GM21526 (cell line): ENCODE measurements at regions not wholly inside any gene's neighbourhood (a gene's known extent, or its start where the extent isn't known, plus 50 kb on each side); places are given as distances from the start of the nearest gene placed in this dataset.

Source experiments
- ATAC-seq: cut with Tn5 transposase; IDR thresholded peaks from one replicate; pipeline ENCODE4 v1.9.1; 2021; ENCODE audit warnings: moderate library complexity; ENCODE audit not compliant: unreplicated experiment, low FRiP score

DNA sequence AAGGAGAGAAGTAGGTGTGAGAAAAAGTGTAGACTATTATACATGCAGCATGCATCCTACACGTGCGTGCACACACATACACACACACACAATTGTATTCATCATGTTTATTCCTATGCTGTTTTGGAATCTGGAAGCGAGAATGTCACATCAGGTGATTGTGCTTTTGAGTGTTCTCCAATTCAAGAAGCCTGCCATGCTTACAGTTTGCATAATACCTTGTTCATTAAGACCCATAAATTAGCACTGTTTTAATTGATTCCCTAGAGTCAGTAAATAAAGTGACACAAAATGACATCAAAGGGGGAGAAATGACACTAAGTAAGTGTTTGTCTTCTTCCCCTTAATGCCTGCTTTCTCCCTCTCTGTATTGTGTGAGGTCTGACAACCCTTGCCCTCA lies 336.1 kb upstream of the IGFBP7 start:
- ATAC-seq, result no peak

- ATAC-seq, result no peak
These were observed 335.5 kb upstream of the IGFBP7 start for GRCh38 chr4:57445686-57446085.

DNA sequence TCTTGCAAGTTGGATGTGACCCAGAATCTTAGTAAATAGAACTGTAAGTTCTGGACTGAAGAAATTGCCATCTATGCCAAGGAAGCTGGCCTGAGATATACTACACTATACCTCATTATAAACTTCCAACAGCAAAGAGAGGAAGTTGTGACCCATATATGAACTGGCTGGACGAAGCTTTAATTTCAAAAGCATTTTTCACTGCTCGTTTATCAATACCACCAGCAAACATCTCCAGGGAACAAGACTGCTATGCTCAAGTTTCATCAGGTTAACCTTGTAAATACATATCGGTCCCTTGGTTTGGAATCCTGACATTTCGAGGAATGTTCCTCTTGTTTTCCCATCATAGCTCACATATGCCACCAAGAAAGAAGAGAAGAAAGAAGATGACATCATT lies 334.5 kb upstream of the IGFBP7 start:
- no peak for ATAC-seq

- ATAC-seq, result no peak
These were observed 333.6 kb upstream of the IGFBP7 start for GRCh38 chr4:57443787-57444186.

DNA sequence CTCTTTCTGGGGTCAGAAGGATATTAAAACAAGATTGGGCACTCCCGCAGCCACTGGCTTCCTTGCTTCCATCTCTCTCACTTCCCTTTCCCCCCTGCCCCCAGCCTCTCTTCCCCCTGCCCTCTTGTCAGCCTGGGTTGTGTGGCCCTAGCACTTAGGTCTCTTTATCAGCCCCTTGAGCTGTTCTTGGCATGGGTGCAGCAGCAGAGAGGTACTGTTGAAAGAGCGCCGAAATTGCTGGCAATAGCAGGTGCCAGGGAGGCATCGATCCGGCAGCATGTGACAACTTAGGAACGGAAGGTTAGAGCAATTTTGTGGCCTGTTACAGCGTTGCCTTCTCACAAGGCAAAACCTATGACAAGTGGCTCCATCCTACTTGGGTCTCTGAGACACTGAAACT lies 333.1 kb upstream of the IGFBP7 start:
- ATAC-seq, result no peak

DNA sequence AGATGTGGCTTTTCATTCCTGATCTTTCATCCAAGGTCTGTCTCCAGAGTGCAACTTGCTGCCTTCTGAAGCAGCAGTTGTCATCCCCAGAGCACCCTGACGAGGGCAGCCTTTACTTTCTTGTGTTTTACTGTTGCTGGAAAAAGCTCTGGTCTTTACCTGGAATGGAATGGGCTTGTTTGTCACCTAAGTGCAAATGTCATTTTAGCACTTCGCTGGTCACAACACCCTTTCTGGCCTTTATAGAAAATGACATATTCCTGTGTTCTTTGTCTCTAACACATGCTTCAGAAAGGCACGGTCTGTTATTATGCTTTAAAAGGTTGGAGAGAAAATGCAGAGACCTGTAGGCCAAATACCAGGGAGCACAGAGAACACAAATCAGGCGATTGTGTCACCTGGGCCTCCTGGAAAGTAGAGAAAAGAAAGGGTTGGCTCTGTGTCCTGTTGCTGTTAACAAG lies 332.7 kb upstream of the IGFBP7 start:
- no peak for ATAC-seq

DNA sequence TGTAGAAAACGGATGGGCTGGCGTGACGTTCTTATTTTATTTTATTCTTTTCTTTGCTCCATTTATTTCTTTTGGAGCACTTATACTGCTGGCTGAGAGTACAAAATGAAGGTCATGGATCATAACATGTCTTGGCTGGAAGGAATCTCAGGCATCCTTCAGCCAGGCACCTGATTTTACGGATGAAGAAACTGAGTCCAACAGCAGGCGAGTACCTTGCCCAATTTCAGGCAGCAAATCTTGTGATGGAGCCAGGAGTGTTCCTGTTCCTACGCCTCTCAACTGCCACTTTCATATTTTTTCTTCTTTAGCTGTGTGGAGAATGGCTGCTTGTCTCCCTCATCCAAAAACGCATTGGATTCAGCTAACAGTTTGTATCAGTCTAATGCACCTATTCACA lies 332.1 kb upstream of the IGFBP7 start:
- ATAC-seq, result no peak

DNA sequence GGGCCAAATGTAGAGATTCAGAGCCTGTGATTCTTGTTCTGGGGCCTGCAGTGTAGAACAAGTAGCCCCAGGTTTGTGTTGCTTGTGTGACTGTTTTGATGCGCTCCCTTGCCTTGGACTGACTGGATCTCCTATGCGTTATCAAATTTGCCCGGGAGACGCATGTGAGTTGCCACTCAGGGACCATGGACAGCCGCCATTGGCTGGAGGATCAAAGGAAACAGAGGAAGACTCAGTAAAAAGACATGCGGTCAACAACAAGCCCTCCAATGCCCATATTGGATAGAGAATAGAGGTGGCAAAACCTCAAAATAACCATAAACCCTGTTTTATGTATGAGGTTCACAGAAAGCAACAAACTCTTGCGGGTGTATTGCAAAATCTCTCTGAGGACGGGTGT lies 327.5 kb upstream of the IGFBP7 start:
- no peak for ATAC-seq

GRCh38 chr4:57435300-57435699 lies 325.1 kb upstream of the IGFBP7 start:
- no peak for ATAC-seq

DNA sequence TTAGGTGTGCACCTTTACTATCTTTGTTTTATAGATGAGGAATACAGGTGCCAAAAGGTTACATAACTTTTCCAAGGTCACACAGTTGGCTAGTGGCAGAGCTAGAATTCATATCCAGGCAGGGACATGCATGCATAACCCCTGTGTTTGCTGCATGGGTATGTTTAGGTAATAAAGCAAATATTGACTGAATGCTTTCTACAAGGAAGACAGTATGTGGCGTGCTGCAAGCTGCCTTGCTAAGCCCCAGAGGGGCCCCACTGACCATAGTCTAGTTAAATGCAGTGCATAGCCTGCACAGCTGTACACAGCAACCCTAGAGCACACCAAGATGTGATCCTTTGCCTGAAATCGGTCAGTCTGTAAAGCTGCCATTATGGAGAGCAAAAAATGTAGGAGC lies 320.5 kb upstream of the IGFBP7 start:
- ATAC-seq, result no peak

- peak; percentile 83 for ATAC-seq
These were observed 316.7 kb upstream of the IGFBP7 start for GRCh38 chr4:57426779-57427395.

GRCh38 chr4:57425610-57426009 lies 315.4 kb upstream of the IGFBP7 start:
- ATAC-seq, result no peak

DNA sequence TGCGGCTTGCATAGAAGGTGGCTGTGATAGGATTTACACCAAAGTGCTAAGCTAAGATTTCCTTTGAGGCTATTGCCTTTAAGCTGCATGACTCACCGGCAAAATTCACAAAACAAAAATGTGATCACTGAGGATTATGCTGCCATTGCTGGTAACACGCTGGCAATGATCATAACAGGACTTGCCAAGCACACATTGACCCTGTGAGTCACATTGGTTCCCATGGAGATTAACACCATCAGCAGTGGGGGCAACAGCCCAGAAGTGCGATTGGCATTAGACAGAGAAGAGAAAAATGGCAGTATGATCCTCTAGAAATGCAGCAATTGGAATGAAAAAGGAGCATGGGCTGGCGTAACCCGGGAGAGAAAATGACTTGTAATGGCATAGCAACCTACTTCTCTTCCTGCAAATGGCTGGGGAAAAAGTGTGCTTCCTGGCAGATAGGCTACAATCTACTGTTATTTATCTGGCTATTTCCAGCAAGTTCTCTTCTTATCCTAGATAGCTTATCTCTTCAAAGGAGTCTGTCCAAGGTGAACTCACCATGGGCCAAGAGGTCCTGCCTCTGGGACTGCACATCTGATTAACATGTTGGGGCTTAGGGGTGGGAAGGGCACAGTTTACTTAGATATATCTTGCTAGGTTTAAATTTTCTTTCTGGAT lies 314.2 kb upstream of the IGFBP7 start:
- no peak for ATAC-seq

GRCh38 chr4:57418133-57418532 lies 307.9 kb upstream of the IGFBP7 start:
- ATAC-seq, result no peak

DNA sequence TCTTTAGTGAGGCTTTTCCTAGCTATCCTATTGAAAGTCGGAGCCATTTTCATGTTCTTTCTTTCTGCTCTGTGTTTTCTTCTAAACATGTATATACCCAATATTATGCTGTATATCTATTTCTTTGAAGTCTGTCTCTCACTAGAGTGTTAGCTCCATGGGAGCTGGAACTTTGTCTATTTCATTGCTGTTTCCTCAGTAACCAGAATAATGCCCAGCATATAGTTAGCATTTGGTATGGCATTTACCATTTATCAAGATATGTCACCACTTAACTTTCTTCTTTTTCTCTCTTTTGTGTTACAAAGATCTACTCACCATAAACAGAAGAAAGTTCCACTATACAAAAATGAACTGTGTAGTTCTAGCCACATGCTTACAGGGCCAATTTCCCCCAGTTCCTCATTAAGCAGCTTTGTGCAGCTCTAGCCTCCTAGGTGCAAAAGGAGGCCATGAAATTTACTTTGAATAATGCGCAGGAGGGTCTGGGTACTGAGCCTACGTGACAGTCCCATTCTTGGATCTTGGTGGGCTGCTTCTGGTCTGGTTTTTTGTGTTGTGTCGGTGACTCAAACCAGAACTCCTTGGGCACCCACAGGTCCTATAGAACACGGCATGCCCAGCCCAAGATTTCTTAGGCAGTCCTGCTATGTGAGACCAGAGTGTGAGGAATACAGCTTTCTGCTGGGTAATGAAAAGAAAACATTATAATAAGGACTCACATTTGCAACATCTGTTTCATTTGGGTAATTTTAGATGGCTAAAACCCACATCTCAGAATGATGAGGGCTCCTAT lies 302.3 kb upstream of the IGFBP7 start:
- ATAC-seq, result no peak

GRCh38 chr4:57410331-57411052 lies 300.3 kb upstream of the IGFBP7 start:
- ATAC-seq, result no peak

- ATAC-seq, result no peak
These were observed 295.2 kb upstream of the IGFBP7 start for GRCh38 chr4:57405359-57405758.

DNA sequence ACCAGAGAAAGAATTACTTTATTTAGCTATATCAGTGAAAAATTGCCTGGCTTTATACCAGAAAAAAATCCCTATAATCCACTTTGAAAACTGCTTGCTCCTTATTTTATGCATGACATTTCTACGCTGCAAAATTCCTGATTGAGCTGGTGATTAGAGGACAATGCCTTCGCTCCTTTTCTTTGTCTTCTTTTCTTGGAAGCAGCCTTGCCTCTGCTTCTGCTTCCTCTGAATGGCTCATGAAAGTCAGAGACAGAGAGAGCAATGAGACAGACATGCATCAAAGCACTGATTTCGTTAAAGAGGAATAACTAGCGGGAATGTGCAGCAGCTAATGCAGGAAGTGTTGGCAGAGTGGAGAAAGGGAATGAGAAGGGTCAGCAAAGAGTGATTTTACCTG lies 294.3 kb upstream of the IGFBP7 start:
- no peak for ATAC-seq

GRCh38 chr4:57403591-57403990 lies 293.4 kb upstream of the IGFBP7 start:
- ATAC-seq, result no peak

DNA sequence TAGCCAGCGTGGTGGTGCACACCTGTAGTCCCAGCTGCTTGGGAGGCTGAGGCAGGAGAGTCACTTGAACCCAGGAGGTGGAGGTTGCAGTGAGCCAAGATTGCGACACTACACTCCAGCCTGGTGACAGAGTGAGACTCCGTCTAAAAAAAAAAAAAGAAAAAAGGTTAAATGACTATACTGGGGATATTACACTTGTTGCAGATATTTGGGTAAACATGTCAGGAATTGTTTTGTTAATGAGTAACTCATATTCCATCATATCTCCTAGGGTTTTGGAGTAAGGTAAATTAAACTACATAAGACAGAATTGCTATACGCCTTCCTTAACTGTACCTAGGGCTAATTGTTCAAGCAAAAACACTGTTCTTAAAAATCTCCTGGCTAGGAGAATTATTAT lies 291.4 kb upstream of the IGFBP7 start:
- ATAC-seq, result no peak

- ATAC-seq, result no peak
These were observed 268.6 kb upstream of the IGFBP7 start for GRCh38 chr4:57378766-57379165.
